Right lobe of liver (tissue), 6 donors: ENCODE measurements at regions not wholly inside any gene's neighbourhood (a gene's known extent, or its start where the extent isn't known, plus 50 kb on each side); places are given as distances from the start of the nearest gene placed in this dataset.

Experiments used
- ATAC-seq, 4 donors: fragments of 200-7000 bp; cut with Tn5 transposase; one replicate each; pipeline ENCODE4 v1.9.1; 2020; ENCODE audit warnings: mild to moderate bottlenecking in 4 of 4, moderate library complexity in 4 of 4
- DNase-seq, 3 donors: peaks; one replicate each; pipeline ENCODE4 v3.0.0-alpha.2; 2020
- H3K27ac ChIP-seq, 3 donors: fragments of 200-600 bp; one replicate each; pipeline ENCODE4 v1.8.0; 2022
- H3K27me3 ChIP-seq, 2 donors: fragments of 200-600 bp; one replicate each; pipeline ENCODE4 v1.8.0; 2022
- H3K36me3 ChIP-seq, 4 donors: fragments of 200-600 bp; sonication (generic) in 1 of 4; one replicate each; pipeline versions ENCODE4 v1.5.1 to v1.8.0; 2017 to 2022; ENCODE audit warnings: control low read depth in 1 of 4
- H3K4me1 ChIP-seq, 4 donors: fragments of 200-600 bp; sonication (generic) in 1 of 4; one replicate each; pipeline versions ENCODE4 v1.5.1 to v1.8.0; 2017 to 2022; ENCODE audit warnings: control low read depth in 1 of 4
- H3K4me3 ChIP-seq, 3 donors: fragments of 200-600 bp; one replicate each; pipeline ENCODE4 v1.8.0; 2022
- H3K9me3 ChIP-seq, 4 donors: fragments of 200-600 bp; sonication (generic) in 1 of 4; one replicate each; pipeline versions ENCODE4 v1.5.1 to v1.8.0; 2017 to 2022; ENCODE audit warnings: control low read depth in 1 of 4
- CTCF ChIP-seq, 4 donors: fragments of 200-600 bp in 3 of 4; fragments of 450-650 bp in 1 of 4; IDR thresholded peaks; one replicate each; pipeline versions ENCODE4 v1.5.1 to v1.8.0; 2016 to 2022; ENCODE audit warnings: antibody characterized with exemption in 4 of 4, mild to moderate bottlenecking in 2 of 4
- POLR2A ChIP-seq: fragments of 450-650 bp; IDR thresholded peaks from one replicate; pipeline ENCODE4 v1.6.1; 2017; ENCODE audit warnings: antibody characterized with exemption, mild to moderate bottlenecking
- WGBS: methylation state at CpG from one replicate; pipeline ENCODE4 v1.1.6; 2018; ENCODE audit warnings: low coverage, low lambda C conversion rate; ENCODE audit not compliant: insufficient coverage; ENCODE audit errors: missing lambda C conversion rate; 5-methylcytosine and 5-hydroxymethylcytosine counted together
- intact Hi-C, 2 donors: fragments of 100-400 bp; cut with DNase I; formaldehyde crosslinking; loops; one replicate each; pipeline versions ENCODE4 v1.11.2 to v1.14.1; 2022
- donor health status: DM: no; HTN: yes; CAD: no.
- donor health status: DM: no; HTN: no; CAD: no.
- donor health status: DM: no; HTN: no; CAD: no.
- donor health status: DM: no; HTN: yes; CAD: no.
- donor health status: DM: no; HTN: yes; CAD: no.

DNA sequence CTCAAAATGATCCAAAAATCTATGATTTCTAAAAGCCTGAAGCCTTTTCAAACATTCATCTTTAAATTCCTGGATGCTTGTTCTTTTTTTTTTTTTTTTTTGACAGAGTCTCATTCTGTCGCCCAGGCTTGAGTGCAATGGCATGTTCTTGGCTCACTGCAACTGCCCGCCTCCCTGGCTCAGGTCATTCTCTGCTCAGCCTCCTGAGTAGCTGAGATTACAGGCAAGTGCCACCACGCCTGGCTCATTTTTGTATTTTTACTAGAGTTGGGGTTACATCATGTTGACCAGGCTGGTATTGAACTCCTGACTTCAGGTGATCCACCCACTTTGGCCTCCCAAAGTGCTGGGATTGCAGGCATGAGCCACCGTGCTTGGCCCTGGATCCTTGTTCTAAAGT, 649.5 kb downstream of the XIRP2 start:
- no peak for TF ChIP-seq CTCF (IDR thresholded peaks at IDR 0.05)
- no peak for TF ChIP-seq POLR2A

DNA sequence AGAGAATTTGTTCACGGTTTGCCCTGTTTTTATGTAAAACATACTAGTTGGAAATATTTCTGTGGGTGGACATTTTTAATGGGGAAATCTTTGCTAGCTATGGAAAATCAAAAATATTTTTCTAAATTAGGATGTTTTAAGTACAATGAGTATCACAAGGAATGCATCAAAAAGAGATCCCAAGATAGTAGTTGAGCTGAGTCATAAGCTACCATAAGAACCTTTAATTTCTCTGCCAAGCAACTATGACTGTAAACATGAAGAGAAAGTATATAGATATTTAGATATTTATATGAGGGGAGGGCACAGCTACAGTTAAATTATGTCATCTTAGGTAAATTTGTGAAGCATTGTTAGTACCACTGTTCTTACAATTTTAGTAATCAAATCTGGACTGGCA, 646.2 kb downstream of the XIRP2 start:
- WGBS = 81% methylated on average over 1 of the region's 1 CpG
- intact Hi-C loops = no loop called here
- no peak for ATAC-seq

More for the DNA sequence above, 649.5 kb downstream of the XIRP2 start:
- no peaks in the 10 kb centered on the region for H3K36me3 ChIP-seq
- H3K4me3 ChIP-seq = no peak overlapping the region
- DNase-seq (no peak), ATAC-seq (no peak)
- H3K27ac ChIP-seq = no peak overlapping the region
- H3K9me3 ChIP-seq = no peaks in the 10 kb centered on the region
- 70% methylated on average over 4 of the region's 4 CpGs for WGBS
- H3K4me1 ChIP-seq = no peaks in the 10 kb centered on the region
- intact Hi-C loops = no loop called here
- H3K27me3 ChIP-seq = no peaks in the 10 kb centered on the region

DNA sequence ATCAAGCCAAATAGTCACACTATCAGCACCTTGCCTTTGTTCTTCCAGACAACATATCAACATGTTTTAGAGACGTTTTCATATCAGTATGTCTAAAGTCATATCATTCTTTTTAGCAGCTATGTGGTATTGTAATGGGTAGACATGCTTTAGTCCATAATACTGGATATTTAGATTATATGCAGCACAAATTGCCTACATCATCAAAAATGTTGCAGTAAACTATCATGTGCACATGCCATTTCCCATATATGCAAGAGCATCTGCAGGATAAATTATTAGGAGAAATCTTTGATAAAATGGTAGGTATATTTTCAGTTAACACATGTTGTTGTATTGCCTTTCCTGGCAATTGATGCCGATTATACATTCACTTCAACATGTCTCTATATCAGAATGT, 636.5 kb downstream of the XIRP2 start:
- ATAC-seq = no peak
- H3K27ac ChIP-seq = no peak overlapping the region
- no peaks in the 10 kb centered on the region for H3K36me3 ChIP-seq
- no peaks in the 10 kb centered on the region for H3K9me3 ChIP-seq
- WGBS = 37% methylated on average over 2 of the region's 2 CpGs
- H3K27me3 ChIP-seq = no peaks in the 10 kb centered on the region
- no peak for TF ChIP-seq POLR2A
- no peak for TF ChIP-seq CTCF (IDR thresholded peaks at IDR 0.05)
- intact Hi-C loops = no loop called here
- H3K4me3 ChIP-seq = no peak overlapping the region
- no peak for DNase-seq
- no peaks in the 10 kb centered on the region for H3K4me1 ChIP-seq

More for the DNA sequence above, 646.2 kb downstream of the XIRP2 start:
- no peak for DNase-seq
- Histone ChIP-seq H3K9me3 (no peaks in the 10 kb centered on the region), H3K27me3 (no peaks in the 10 kb centered on the region), H3K27ac (no peak overlapping the region), H3K4me1 (no peaks in the 10 kb centered on the region), H3K36me3 (no peaks in the 10 kb centered on the region), H3K4me3 (no peak overlapping the region)
- TF ChIP-seq CTCF (IDR thresholded peaks at IDR 0.05) (no peak), POLR2A (no peak)

- no peak for DNase-seq
- no peaks in the 10 kb centered on the region for H3K4me1 ChIP-seq
- no peak for TF ChIP-seq CTCF (IDR thresholded peaks at IDR 0.05)
- TF ChIP-seq POLR2A = no peak
- peak in 1 of 4 donors; percentile 22 for ATAC-seq
- intact Hi-C loops = no loop called here
- no peak overlapping the region for H3K4me3 ChIP-seq
- H3K27ac ChIP-seq = no peak overlapping the region
- WGBS = 15% methylated on average over 2 of the region's 2 CpGs
- no peaks in the 10 kb centered on the region for H3K9me3 ChIP-seq
- H3K36me3 ChIP-seq = no peaks in the 10 kb centered on the region
- H3K27me3 ChIP-seq = no peaks in the 10 kb centered on the region
Measured at GRCh38 chr2:167510071-167510759, 621.9 kb downstream of the XIRP2 start.
